ENCODE measurements at regions not wholly inside any gene's neighbourhood (a gene's known extent, or its start where the extent isn't known, plus 50 kb on each side); places are given as distances from the start of the nearest gene placed in this dataset.

DNA sequence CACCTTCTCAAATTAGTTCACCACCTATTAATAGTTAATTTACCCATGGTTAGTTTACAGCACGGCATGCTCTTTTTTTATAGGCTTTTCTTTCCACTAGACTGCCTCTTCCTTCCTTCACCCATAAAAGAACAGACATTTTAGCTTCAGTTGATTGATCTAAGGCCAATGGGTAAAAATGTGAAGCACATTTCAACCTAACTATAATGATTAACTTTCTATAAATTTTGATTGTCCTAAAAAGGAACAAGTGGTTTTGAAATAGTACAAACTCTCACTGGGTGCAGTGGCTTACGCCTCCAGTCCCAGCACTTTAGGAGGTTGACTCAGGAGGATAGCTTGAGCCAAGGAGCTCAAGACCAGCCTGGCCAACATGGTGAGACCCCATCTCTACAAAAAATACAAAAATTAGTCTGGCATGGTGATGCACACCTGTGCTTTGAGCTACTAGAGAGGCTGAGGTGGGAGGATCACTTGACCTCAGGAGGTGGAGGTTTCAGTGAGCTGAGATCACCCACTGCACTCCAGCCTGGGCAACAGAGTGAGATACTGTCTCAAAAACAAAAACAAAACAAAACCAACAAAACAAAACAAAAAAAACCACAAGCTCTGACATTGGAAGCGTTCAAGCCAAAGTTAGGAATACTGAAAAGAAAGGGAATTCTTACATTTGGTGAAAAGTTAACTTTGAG is 89.9 kb upstream of the FAT1 start:
- Histone ChIP-seq H2BK120ac (replicated peaks; ENCODE audit: low read depth, low read length) (no peak overlapping the region), H2BK12ac (ENCODE audit: low read depth, low read length) (no peak overlapping the region), H3K56ac (replicated peaks; ENCODE audit: insufficient read length, low read depth, low read length) (no peak overlapping the region), H3K4me2 (ENCODE audit: insufficient read depth in 1 of 2, low read depth in 2 of 2, low read length in 2 of 2) (no peak overlapping the region), H3K79me1 (ENCODE audit: low read depth, low read length) (no peaks in the 10 kb centered on the region), H2BK5ac (ENCODE audit: low read depth, low read length) (no peak overlapping the region), H3K9me3 (ENCODE audit: insufficient read depth in 2 of 2, low read depth in 1 of 2, low read length in 1 of 2) (no peaks in the 10 kb centered on the region), H4K8ac (ENCODE audit: extremely low read depth, insufficient read depth, low read length) (no peak overlapping the region), H3K23ac (ENCODE audit: insufficient read length) (no peak overlapping the region), H3K14ac (ENCODE audit: insufficient read length) (no peak overlapping the region), H2BK15ac (ENCODE audit: low read length) (no peak overlapping the region), H3K79me2 (ENCODE audit: control insufficient read depth in 1 of 2, insufficient read depth in 2 of 2, low read length in 2 of 2) (no peaks in the 10 kb centered on the region), H3K23me2 (ENCODE audit: low read depth, low read length) (no peaks in the 10 kb centered on the region), H4K91ac (replicated peaks; ENCODE audit: insufficient read length, low read length) (no peak overlapping the region), H2AFZ (ENCODE audit: low read length) (no peak overlapping the region), H3K4me1 (replicated peaks in 1 of 4; ENCODE audit: control insufficient read depth in 3 of 4, insufficient read depth in 4 of 4, low read length in 3 of 4) (no peaks in the 10 kb centered on the region), H3K27ac (ENCODE audit: low read depth, low read length) (no peak overlapping the region), H4K5ac (ENCODE audit: insufficient read length, low read depth, low read length) (no peak overlapping the region), H3K4ac (replicated peaks; ENCODE audit: insufficient read length, low read depth, low read length) (no peak overlapping the region), H4K20me1 (replicated peaks in 1 of 2; ENCODE audit: control insufficient read depth in 1 of 2, insufficient read depth in 2 of 2, low read length in 2 of 2) (no peaks in the 10 kb centered on the region), H2BK20ac (ENCODE audit: low read length) (no peak overlapping the region), H3K27me3 (replicated peaks in 1 of 4; ENCODE audit: control insufficient read depth in 3 of 4, extremely low read depth in 1 of 4, insufficient read depth in 3 of 4, low read length in 3 of 4) (no peaks in the 10 kb centered on the region), H3K18ac (ENCODE audit: extremely low read depth, low read length) (no peak overlapping the region), H3K36me3 (ENCODE audit: control insufficient read depth in 2 of 4, insufficient read depth in 4 of 4, low read length in 3 of 4) (no peaks in the 10 kb centered on the region), H2AK5ac (ENCODE audit: low read depth, low read length) (no peak overlapping the region), H3K4me3 (ENCODE audit: extremely low read depth in 1 of 4, insufficient read depth in 2 of 4, low read depth in 3 of 4, low read length in 4 of 4) (no peak overlapping the region), H3K9ac (replicated peaks in 1 of 4; ENCODE audit: extremely low read depth in 1 of 4, low read depth in 3 of 4, low read length in 3 of 4) (no peak overlapping the region)
- 92% methylated on average over 3 of the region's 3 CpGs; no CpG with 5 or more reads in 1 of the 2 experiments for WGBS, 2 experiments (ENCODE audit: extremely low coverage in 1 of 2, insufficient coverage in 1 of 2, insufficient read length in 1 of 2, insufficient replicate concordance in 2 of 2, low coverage in 1 of 2, low lambda C conversion rate in 2 of 2, missing lambda C conversion rate in 1 of 2)
- ChIA-PET CTCF (ENCODE audit: partially characterized antibody) (interaction anchor here (0.6 to 2.0 kb wide), 3 partner anchors 9 to 1908 kb away, joined by 3 to 5 read pairs (median 3); no protein-coding TSS in a partner anchor), POLR2A (ENCODE audit: partially characterized antibody) (no interaction called here)
- no peak for DNase-seq (ENCODE audit: low read depth in 1 of 2, low spot score in 2 of 2)
- no peak for TF ChIP-seq KDM5A (IDR thresholded peaks at IDR 0.05; ENCODE audit: low read length)
- no peak for TF ChIP-seq SRF (IDR thresholded peaks at IDR 0.05; ENCODE audit: low read depth, low read length)
- TF ChIP-seq RFX5 (IDR thresholded peaks at IDR 0.05; ENCODE audit: borderline replicate concordance, low read depth, low read length), result no peak
- no peak for TF ChIP-seq TAF7 (optimal IDR thresholded peaks at IDR 0.05; ENCODE audit: borderline replicate concordance, low read depth, low read length)
- TF ChIP-seq BRCA1 (IDR thresholded peaks at IDR 0.05; ENCODE audit: low read depth, low read length), result no peak
- TF ChIP-seq, protein P1, sequence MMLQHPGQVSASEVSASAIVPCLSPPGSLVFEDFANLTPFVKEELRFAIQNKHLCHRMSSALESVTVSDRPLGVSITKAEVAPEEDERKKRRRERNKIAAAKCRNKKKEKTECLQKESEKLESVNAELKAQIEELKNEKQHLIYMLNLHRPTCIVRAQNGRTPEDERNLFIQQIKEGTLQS (IDR thresholded peaks at IDR 0.05; ENCODE audit: insufficient read depth, low read depth, low read length), result no peak
- TF ChIP-seq SAP30 (IDR thresholded peaks at IDR 0.05; ENCODE audit: insufficient read depth, insufficient replicate concordance, low read length), result no peak
- FAIRE-seq, result no peak

All from H1 (cell line).